HCT116 (cell line): ENCODE measurements at regions not wholly inside any gene's neighbourhood (a gene's known extent, or its start where the extent isn't known, plus 50 kb on each side); places are given as distances from the start of the nearest gene placed in this dataset.
A peak's percentile ranks its signal among the peaks of the same experiment; 100 is the strongest.

Source experiments
- ATAC-seq: fragments of 200-7000 bp; cut with Tn5 transposase; 2 replicates; pipeline ENCODE4 v1.9.1; 2020; ENCODE audit warnings: mild to moderate bottlenecking, moderate library complexity
- BruUV-seq: library from RNA; stranded (reverse); fragments of 400-500 nt; replicated peaks from 2 replicates; lab custom pipeline; 2021; lab: Mats Ljungman, UMichigan
- CTCF ChIA-PET: fragments of 300-600 bp; sonication (Branson Sonifier 250); formaldehyde crosslinking; loops from one replicate; lab custom pipeline; 2021; ENCODE audit warnings: antibody characterized with exemption; lab: Charles Lee
- POLR2A ChIA-PET: fragments of 300-600, 350-600 bp; sonication (Branson Sonifier 250); formaldehyde crosslinking; loops from one replicate; lab custom pipeline; 2021; ENCODE audit warnings: antibody characterized with exemption; lab: Charles Lee
- RAD21 ChIA-PET, 2 experiments: fragments of 300-600 bp; sonication (Branson Sonifier 250); formaldehyde crosslinking; loops; one replicate each; lab custom pipeline; 2023; ENCODE audit warnings: low total read pairs in 2 of 2; ENCODE audit not compliant: uncharacterized antibody in 2 of 2, unreplicated experiment in 2 of 2, low non-redundant PET in 1 of 2; lab: Charles Lee
- DNase-seq: peaks from one replicate; pipeline ENCODE4 v3.0.0-alpha.2; 2010; ENCODE audit warnings: low read depth, low spot score
- H2AFZ ChIP-seq: fragments of 200-600 bp; shearing (Covaris generic), sonication (generic); 2 replicates; pipeline ENCODE4 v1.6.1; 2017; ENCODE audit warnings: low read depth, mixed run types, mixed read lengths, antibody characterized with exemption, low read length; ENCODE audit not compliant: poor library complexity, severe bottlenecking
- H3K27ac ChIP-seq: 2 replicates; pipeline ENCODE4 v1.5.1; 2012; ENCODE audit warnings: low read depth, low read length
- H3K27me3 ChIP-seq: fragments of 200-600 bp; sonication (generic); 2 replicates; pipeline ENCODE4 v1.6.1; 2016; ENCODE audit warnings: mixed run types, low read length, mixed read lengths; ENCODE audit not compliant: insufficient read depth
- H3K36me3 ChIP-seq, 2 experiments: fragments of 200-500 bp in 1 of 2; fragments of 200-600 bp in 1 of 2; sonication (Bioruptor generic) in 1 of 2; sonication (generic) in 1 of 2; 2 replicates each; pipeline versions ENCODE4 v1.5.1 to v1.6.1; 2014 to 2016; ENCODE audit warnings: low read length in 2 of 2, inconsistent platforms in 1 of 2, mixed read lengths in 1 of 2, mixed run types in 1 of 2; ENCODE audit not compliant: insufficient read depth in 2 of 2, control insufficient read depth in 1 of 2
- H3K4me1 ChIP-seq, 2 experiments: fragments of 200-600 bp in 1 of 2; sonication (generic) in 1 of 2; 2 replicates each; pipeline versions ENCODE4 v1.5.1 to v1.6.1; 2012 to 2017; ENCODE audit warnings: low read length in 2 of 2, inconsistent platforms in 1 of 2, mild to moderate bottlenecking in 1 of 2, mixed read lengths in 1 of 2, mixed run types in 1 of 2, moderate library complexity in 1 of 2; ENCODE audit not compliant: insufficient read depth in 2 of 2, control insufficient read depth in 1 of 2
- H3K4me2 ChIP-seq: fragments of 200-600 bp; sonication (generic); 2 replicates; pipeline ENCODE4 v1.6.1; 2017; ENCODE audit warnings: mixed run types, low read length, mixed read lengths
- H3K4me3 ChIP-seq, 2 experiments: fragments of 200-600 bp in 1 of 2; sonication (generic) in 1 of 2; replicated peaks in 1 of 2; 2 replicates each; pipeline ENCODE4 v1.5.1; 2011 to 2016; ENCODE audit warnings: low read length in 2 of 2, control low read depth in 1 of 2, low read depth in 1 of 2, mild to moderate bottlenecking in 1 of 2, mixed read lengths in 1 of 2, mixed run types in 1 of 2
- H3K79me2 ChIP-seq: fragments of 200-600 bp; sonication (generic); 2 replicates; pipeline ENCODE4 v1.6.1; 2017; ENCODE audit warnings: mild to moderate bottlenecking, mixed run types, low read length, moderate library complexity, mixed read lengths; ENCODE audit not compliant: insufficient read depth
- H3K9ac ChIP-seq: fragments of 200-600 bp; sonication (generic); 2 replicates; pipeline ENCODE4 v1.6.1; 2016; ENCODE audit warnings: low read length, mixed read lengths
- H3K9me2 ChIP-seq: fragments of 200-600 bp; sonication (generic), shearing (Covaris generic); 2 replicates; pipeline ENCODE4 v1.6.1; 2017; ENCODE audit warnings: mixed run types, mild to moderate bottlenecking, moderate library complexity; ENCODE audit not compliant: insufficient read depth
- H3K9me3 ChIP-seq, 2 experiments: fragments of 200-500 bp in 1 of 2; fragments of 200-600 bp in 1 of 2; sonication (Bioruptor generic) in 1 of 2; sonication (generic) in 1 of 2; 2 replicates each; pipeline ENCODE4 v1.6.1; 2014 to 2017; ENCODE audit warnings: low read length in 2 of 2, mixed read lengths in 2 of 2, inconsistent platforms in 1 of 2, low read depth in 1 of 2, mild to moderate bottlenecking in 1 of 2, mixed run types in 1 of 2, moderate library complexity in 1 of 2; ENCODE audit not compliant: control insufficient read depth in 1 of 2, insufficient read depth in 1 of 2
- H4K20me1 ChIP-seq: fragments of 200-600 bp; sonication (generic), shearing (Covaris generic); 2 replicates; pipeline ENCODE4 v1.6.1; 2017; ENCODE audit warnings: mixed run types, mild to moderate bottlenecking, moderate library complexity; ENCODE audit not compliant: insufficient read depth
- CEBPB ChIP-seq: IDR thresholded peaks from 2 replicates; pipeline ENCODE4 v1.6.1; 2012; ENCODE audit warnings: low read depth
- EGR1 ChIP-seq: IDR thresholded peaks from 2 replicates; pipeline ENCODE4 v1.6.1; 2012; ENCODE audit warnings: low read depth
- ELF1 ChIP-seq: IDR thresholded peaks from 2 replicates; pipeline ENCODE4 v1.6.1; 2012; ENCODE audit warnings: low read depth, borderline replicate concordance
- EZH2 ChIP-seq: fragments of 200-600 bp; sonication (generic); IDR thresholded peaks from 2 replicates; pipeline ENCODE4 v1.6.1; 2017; ENCODE audit warnings: antibody characterized with exemption, mixed run types
- EZH2phosphoT487 ChIP-seq: fragments of 200-600 bp; IDR thresholded peaks from 2 replicates; pipeline ENCODE4 v1.6.1; 2018; ENCODE audit warnings: antibody characterized with exemption, borderline replicate concordance
- JUND ChIP-seq: IDR thresholded peaks from 2 replicates; pipeline ENCODE4 v1.6.1; 2012
- POLR2AphosphoS5 ChIP-seq: IDR thresholded peaks from 2 replicates; pipeline ENCODE4 v1.6.1; 2011; ENCODE audit warnings: mild to moderate bottlenecking, low read depth, low read length, moderate library complexity
- SIN3A ChIP-seq: IDR thresholded peaks from 2 replicates; pipeline ENCODE4 v1.6.1; 2012; ENCODE audit warnings: low read depth
- SP1 ChIP-seq: IDR thresholded peaks from 2 replicates; pipeline ENCODE4 v1.6.1; 2012; ENCODE audit warnings: low read depth
- YY1 ChIP-seq: IDR thresholded peaks from 2 replicates; pipeline ENCODE4 v1.6.1; 2011; ENCODE audit warnings: low read length, low read depth, moderate library complexity, mild to moderate bottlenecking; ENCODE audit not compliant: insufficient replicate concordance; ENCODE audit errors: extremely low read depth
- ZFX ChIP-seq: fragments of 450-650 bp; IDR thresholded peaks from 2 replicates; pipeline ENCODE4 v1.6.1; 2017
- intact Hi-C: fragments of 100-400 bp; cut with micrococcal nuclease; formaldehyde crosslinking; loops from 2 replicates; pipeline ENCODE4 v1.10.0; 2022
- TF ChIP-seq, protein P1 (sequence below): IDR thresholded peaks from 2 replicates; pipeline ENCODE4 v1.6.1; 2011; ENCODE audit warnings: mild to moderate bottlenecking, low read length, moderate library complexity; ENCODE audit not compliant: insufficient replicate concordance; ENCODE audit errors: extremely low read depth
- TF ChIP-seq, protein P2 (sequence below): IDR thresholded peaks from 2 replicates; pipeline ENCODE4 v1.6.1; 2012
- TF ChIP-seq, protein P3 (sequence below), 3 experiments: fragments of 200-600 bp in 1 of 3; sonication (generic) in 1 of 3; IDR thresholded peaks in 2 of 3; conservative IDR thresholded peaks in 1 of 3; 2 replicates each; pipeline ENCODE4 v1.5.1; 2012 to 2017; ENCODE audit warnings: low read depth in 2 of 3, low read length in 2 of 3, antibody characterized with exemption in 1 of 3, borderline replicate concordance in 1 of 3, control low read depth in 1 of 3, mild to moderate bottlenecking in 1 of 3, mixed read lengths in 1 of 3, mixed run types in 1 of 3, moderate library complexity in 1 of 3; ENCODE audit not compliant: insufficient read depth in 1 of 3

DNA sequence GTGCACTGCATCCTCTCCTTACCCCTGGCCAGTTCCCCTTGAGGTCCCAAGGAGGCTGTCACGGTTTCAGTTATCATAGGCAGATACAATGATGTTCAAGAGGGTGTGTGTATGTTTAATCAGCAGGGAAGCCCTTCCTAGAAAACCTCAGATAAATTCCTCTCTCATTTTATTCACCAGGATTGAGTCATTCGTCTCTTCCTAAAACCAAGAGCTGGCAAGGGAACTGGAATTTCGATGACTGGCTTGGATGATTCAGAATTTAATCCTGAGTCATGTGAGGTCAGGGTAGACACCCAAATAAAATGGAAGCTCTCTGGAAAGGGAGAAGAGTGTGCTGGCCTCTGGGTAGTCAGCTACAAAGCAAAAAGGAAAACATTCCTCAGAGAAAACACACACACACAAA is 106.2 kb upstream of the RAPGEF2 start (continued):
- no peak for TF ChIP-seq EZH2phosphoT487
- peak; percentile 91 for TF ChIP-seq SP1
- no peak for TF ChIP-seq ZFX

DNA sequence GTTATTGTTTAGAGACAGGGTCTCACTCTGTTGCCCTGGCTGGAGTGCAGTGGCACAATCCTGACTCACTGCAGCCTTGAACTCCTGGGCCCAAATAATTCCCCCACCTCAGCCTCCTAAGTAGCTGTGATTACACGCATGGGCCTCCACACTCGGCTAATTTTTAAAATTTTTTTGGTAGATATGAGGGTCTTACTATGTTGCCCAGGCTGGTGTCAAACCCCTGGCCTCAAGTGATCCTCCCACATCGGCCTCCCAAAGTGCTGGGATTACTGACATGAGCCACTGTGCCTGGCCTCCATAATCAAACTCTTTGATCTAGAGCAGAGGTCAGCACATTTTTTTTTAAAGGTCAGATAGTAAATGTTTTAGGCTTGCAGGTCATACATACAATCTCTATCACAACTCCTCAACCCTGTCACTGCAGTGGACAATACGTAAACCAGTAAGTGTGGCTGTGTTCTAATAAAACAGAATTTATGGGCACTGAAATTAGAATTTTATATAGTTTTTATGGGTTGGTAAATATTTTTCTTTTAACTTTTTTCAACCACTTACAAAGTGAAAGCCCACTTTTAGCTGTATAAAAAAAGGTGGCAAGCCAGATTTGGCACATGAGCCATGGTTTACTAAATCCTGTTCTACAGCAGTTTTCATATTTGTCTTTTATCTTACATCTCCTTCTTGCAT is 105.1 kb upstream of the RAPGEF2 start:
- peak overlapping the region; percentile 62 for H3K4me2 ChIP-seq
- BruUV-seq: no TSS peak
- H3K9me2 ChIP-seq: no peaks in the 10 kb centered on the region
- H3K27ac ChIP-seq: no peak overlapping the region
- no peaks in the 10 kb centered on the region for H3K36me3 ChIP-seq
- peaks cover 17 to 34% of the 10 kb centered on the region in 2 experiments for H3K4me1 ChIP-seq
- H3K27me3 ChIP-seq: no peaks in the 10 kb centered on the region
- no peaks in the 10 kb centered on the region for H4K20me1 ChIP-seq
- no peak overlapping the region for H3K9ac ChIP-seq
- ChIA-PET POLR2A (interaction anchor here (1.0 kb wide), 1 partner anchor 107 kb away, joined by 3 read pairs; no protein-coding TSS in a partner anchor), CTCF (no interaction called here), RAD21 (no interaction called here)
- ATAC-seq: no peak
- intact Hi-C loops: no loop called here
- TF ChIP-seq ELF1 (no peak), SIN3A (no peak), EZH2 (no peak), POLR2AphosphoS5 (no peak), CEBPB (no peak), EGR1 (no peak), YY1 (no peak), JUND (no peak)
- TF ChIP-seq, protein P1, sequence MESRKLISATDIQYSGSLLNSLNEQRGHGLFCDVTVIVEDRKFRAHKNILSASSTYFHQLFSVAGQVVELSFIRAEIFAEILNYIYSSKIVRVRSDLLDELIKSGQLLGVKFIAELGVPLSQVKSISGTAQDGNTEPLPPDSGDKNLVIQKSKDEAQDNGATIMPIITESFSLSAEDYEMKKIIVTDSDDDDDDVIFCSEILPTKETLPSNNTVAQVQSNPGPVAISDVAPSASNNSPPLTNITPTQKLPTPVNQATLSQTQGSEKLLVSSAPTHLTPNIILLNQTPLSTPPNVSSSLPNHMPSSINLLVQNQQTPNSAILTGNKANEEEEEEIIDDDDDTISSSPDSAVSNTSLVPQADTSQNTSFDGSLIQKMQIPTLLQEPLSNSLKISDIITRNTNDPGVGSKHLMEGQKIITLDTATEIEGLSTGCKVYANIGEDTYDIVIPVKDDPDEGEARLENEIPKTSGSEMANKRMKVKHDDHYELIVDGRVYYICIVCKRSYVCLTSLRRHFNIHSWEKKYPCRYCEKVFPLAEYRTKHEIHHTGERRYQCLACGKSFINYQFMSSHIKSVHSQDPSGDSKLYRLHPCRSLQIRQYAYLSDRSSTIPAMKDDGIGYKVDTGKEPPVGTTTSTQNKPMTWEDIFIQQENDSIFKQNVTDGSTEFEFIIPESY: no peak
- TF ChIP-seq, protein P2, sequence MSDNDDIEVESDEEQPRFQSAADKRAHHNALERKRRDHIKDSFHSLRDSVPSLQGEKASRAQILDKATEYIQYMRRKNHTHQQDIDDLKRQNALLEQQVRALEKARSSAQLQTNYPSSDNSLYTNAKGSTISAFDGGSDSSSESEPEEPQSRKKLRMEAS: no peak
- TF ChIP-seq, protein P3, sequence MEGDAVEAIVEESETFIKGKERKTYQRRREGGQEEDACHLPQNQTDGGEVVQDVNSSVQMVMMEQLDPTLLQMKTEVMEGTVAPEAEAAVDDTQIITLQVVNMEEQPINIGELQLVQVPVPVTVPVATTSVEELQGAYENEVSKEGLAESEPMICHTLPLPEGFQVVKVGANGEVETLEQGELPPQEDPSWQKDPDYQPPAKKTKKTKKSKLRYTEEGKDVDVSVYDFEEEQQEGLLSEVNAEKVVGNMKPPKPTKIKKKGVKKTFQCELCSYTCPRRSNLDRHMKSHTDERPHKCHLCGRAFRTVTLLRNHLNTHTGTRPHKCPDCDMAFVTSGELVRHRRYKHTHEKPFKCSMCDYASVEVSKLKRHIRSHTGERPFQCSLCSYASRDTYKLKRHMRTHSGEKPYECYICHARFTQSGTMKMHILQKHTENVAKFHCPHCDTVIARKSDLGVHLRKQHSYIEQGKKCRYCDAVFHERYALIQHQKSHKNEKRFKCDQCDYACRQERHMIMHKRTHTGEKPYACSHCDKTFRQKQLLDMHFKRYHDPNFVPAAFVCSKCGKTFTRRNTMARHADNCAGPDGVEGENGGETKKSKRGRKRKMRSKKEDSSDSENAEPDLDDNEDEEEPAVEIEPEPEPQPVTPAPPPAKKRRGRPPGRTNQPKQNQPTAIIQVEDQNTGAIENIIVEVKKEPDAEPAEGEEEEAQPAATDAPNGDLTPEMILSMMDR (IDR thresholded peaks at IDR 0.05 in 2 of 3, conservative IDR thresholded peaks at IDR 0.05 in 1 of 3; ENCODE audit: borderline replicate concordance in 1 of 3, insufficient read depth in 1 of 3, low read depth in 2 of 3, low read length in 2 of 3): no peak
- H2AFZ ChIP-seq: no peak overlapping the region
- H3K9me3 ChIP-seq: no peaks in the 10 kb centered on the region
- no peak for DNase-seq
- no peak overlapping the region for H3K4me3 ChIP-seq
- H3K79me2 ChIP-seq: no peaks in the 10 kb centered on the region
